Smooth muscle cell (in vitro differentiated cells): ENCODE measurements at regions not wholly inside any gene's neighbourhood (a gene's known extent, or its start where the extent isn't known, plus 50 kb on each side); places are given as distances from the start of the nearest gene placed in this dataset.
A peak's percentile ranks its signal among the peaks of the same experiment; 100 is the strongest.

Experiments
- DNase-seq: peaks from one replicate; lab custom pipeline; 2025; ENCODE audit not compliant: unreplicated experiment; lab: John Stamatoyannopoulos, UW
- H2AFZ ChIP-seq: fragments of 200-600 bp; sonication (generic); 2 replicates; pipeline ENCODE4 v1.6.0; 2016; ENCODE audit warnings: antibody characterized with exemption, low read depth, mild to moderate bottlenecking
- H3F3A ChIP-seq: fragments of 200-600 bp; sonication (generic); 2 replicates; pipeline ENCODE4 v1.6.0; 2017; ENCODE audit warnings: antibody characterized with exemption, low read depth
- H3K27ac ChIP-seq: fragments of 200-600 bp; sonication (generic); 2 replicates; pipeline ENCODE4 v1.5.1; 2016; ENCODE audit warnings: low read depth, mild to moderate bottlenecking
- H3K27me3 ChIP-seq: fragments of 200-600 bp; sonication (generic); 2 replicates; pipeline ENCODE4 v1.6.1; 2016; ENCODE audit warnings: low read depth, mild to moderate bottlenecking
- H3K36me3 ChIP-seq: fragments of 200-600 bp; sonication (generic); 2 replicates; pipeline ENCODE4 v1.5.1; 2016; ENCODE audit warnings: low read depth
- H3K4me1 ChIP-seq: fragments of 200-600 bp; sonication (generic); 2 replicates; pipeline ENCODE4 v1.5.1; 2016; ENCODE audit warnings: low read depth
- H3K4me2 ChIP-seq: fragments of 200-600 bp; sonication (generic); 2 replicates; pipeline ENCODE4 v1.6.0; 2016; ENCODE audit warnings: mild to moderate bottlenecking
- H3K4me3 ChIP-seq: fragments of 200-600 bp; sonication (generic); 2 replicates; pipeline ENCODE4 v1.5.1; 2016; ENCODE audit warnings: mild to moderate bottlenecking
- H3K79me2 ChIP-seq: fragments of 200-600 bp; sonication (generic); 2 replicates; pipeline ENCODE4 v1.6.0; 2016; ENCODE audit warnings: low read depth, mild to moderate bottlenecking
- H3K9ac ChIP-seq: fragments of 200-600 bp; sonication (generic); 2 replicates; pipeline ENCODE4 v1.6.0; 2016; ENCODE audit warnings: low read depth
- H3K9me3 ChIP-seq: fragments of 200-600 bp; sonication (generic); replicated peaks from 2 replicates; pipeline ENCODE4 v1.5.1; 2016; ENCODE audit warnings: low read depth
- H4K20me1 ChIP-seq: fragments of 200-600 bp; sonication (generic); 2 replicates; pipeline ENCODE4 v1.6.0; 2016; ENCODE audit warnings: low read depth
- WGBS: methylation state at CpG from one replicate; pipeline ENCODE4 v1.1.7; 2016; ENCODE audit warnings: low lambda C conversion rate; 5-methylcytosine and 5-hydroxymethylcytosine counted together
- TF ChIP-seq, protein P1 (sequence below): fragments of 200-600 bp; sonication (generic); IDR thresholded peaks from 2 replicates; pipeline ENCODE4 v1.5.1; 2017; ENCODE audit warnings: borderline replicate concordance, mild to moderate bottlenecking, antibody characterized with exemption; ENCODE audit not compliant: insufficient read depth, poor library complexity, severe bottlenecking

DNA sequence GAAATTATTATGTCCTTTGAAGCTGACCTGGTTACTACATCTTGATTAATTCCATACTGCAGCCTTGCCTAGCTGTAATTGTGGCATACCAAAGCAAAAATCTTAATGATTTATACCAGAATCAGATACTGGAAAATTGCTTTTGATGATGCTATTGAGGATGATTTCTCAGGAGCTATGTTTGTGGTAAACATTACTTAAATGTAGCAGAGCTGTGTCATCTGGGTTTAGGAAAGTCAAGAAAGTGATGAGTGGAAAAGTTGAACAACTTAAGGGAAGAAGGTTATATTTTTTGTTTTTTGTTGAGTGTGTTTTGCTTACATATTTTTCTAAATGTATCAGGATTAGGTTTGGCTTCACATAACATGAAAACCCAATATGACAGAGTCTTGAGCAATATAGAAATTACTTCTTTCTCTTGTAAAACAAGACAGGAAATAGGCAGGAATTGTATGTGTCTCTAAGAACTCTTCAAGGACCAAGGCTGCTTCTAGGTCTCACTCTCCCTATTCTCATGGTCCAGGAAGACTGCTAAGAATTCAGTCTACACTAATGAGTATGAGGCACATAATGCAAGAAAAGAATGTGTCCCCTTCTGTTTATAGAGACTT is 87.6 kb upstream of the MTPN start:
- H3K9me3 ChIP-seq = no peaks in the 10 kb centered on the region
- no peak overlapping the region for H2AFZ ChIP-seq
- no peak overlapping the region for H3K4me3 ChIP-seq
- H3K4me1 ChIP-seq = peaks cover 10% of the 10 kb centered on the region
- no peaks in the 10 kb centered on the region for H3K27me3 ChIP-seq
- TF ChIP-seq, protein P1, sequence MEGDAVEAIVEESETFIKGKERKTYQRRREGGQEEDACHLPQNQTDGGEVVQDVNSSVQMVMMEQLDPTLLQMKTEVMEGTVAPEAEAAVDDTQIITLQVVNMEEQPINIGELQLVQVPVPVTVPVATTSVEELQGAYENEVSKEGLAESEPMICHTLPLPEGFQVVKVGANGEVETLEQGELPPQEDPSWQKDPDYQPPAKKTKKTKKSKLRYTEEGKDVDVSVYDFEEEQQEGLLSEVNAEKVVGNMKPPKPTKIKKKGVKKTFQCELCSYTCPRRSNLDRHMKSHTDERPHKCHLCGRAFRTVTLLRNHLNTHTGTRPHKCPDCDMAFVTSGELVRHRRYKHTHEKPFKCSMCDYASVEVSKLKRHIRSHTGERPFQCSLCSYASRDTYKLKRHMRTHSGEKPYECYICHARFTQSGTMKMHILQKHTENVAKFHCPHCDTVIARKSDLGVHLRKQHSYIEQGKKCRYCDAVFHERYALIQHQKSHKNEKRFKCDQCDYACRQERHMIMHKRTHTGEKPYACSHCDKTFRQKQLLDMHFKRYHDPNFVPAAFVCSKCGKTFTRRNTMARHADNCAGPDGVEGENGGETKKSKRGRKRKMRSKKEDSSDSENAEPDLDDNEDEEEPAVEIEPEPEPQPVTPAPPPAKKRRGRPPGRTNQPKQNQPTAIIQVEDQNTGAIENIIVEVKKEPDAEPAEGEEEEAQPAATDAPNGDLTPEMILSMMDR = no peak
- no peaks in the 10 kb centered on the region for H4K20me1 ChIP-seq
- H3K36me3 ChIP-seq = no peaks in the 10 kb centered on the region
- H3F3A ChIP-seq = peaks cover 8% of the 10 kb centered on the region
- H3K79me2 ChIP-seq = no peaks in the 10 kb centered on the region
- no peak for DNase-seq
- H3K27ac ChIP-seq = peak overlapping the region; percentile 94
- H3K9ac ChIP-seq = peak overlapping the region; percentile 54
- peak overlapping the region; percentile 73 for H3K4me2 ChIP-seq

DNA sequence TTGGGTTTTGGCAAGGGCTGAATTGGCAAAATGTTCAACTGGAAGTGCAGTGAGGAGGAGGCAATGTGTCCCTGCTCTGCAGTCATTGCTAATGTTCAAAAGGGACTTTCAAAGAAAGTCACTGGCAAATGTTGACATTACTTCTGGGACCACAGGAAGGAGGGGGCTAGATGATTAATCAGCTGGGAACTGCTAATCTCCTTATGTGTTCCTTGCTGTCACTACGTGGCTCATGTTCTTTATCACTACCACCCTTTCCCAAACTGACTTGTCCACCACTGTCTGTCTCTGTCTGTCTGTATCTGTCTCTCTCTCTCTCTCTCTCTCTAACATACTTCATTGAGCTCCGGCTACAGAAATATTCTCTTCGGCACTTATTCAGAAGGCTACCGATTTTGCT is 86.9 kb upstream of the MTPN start:
- peak overlapping the region; percentile 54 for H3K9ac ChIP-seq
- WGBS = 15% methylated on average over 4 of the region's 4 CpGs
- no peaks in the 10 kb centered on the region for H3K9me3 ChIP-seq
- no peak overlapping the region for H3K4me3 ChIP-seq
- peak overlapping the region; percentile 73 for H3K4me2 ChIP-seq
- no peak for DNase-seq
- no peaks in the 10 kb centered on the region for H3K36me3 ChIP-seq
- peaks cover 5% of the 10 kb centered on the region for H3K4me1 ChIP-seq
- H2AFZ ChIP-seq = no peak overlapping the region
- peaks cover 4% of the 10 kb centered on the region for H3F3A ChIP-seq
- no peaks in the 10 kb centered on the region for H3K79me2 ChIP-seq
- no peaks in the 10 kb centered on the region for H3K27me3 ChIP-seq
- TF ChIP-seq, protein P1 = no peak
- peak overlapping the region; percentile 94 for H3K27ac ChIP-seq
- no peaks in the 10 kb centered on the region for H4K20me1 ChIP-seq

DNA sequence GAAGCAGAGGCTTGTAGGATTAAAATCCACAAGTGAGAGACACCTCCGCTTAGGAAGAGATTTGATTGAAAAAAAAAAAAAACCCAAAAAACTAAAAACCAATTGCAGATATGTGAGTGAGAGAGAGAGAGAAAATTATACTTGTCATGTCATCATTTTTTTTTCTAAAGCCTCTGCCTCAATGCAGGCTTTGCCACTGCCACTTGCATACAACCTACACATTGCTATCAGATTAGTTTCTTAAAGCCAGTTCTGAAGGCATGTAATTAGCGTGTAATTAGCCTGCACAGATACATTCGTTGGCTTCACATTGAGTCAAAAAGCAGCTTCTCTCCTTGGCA is 86.1 kb upstream of the MTPN start:
- no peaks in the 10 kb centered on the region for H3K36me3 ChIP-seq
- no peaks in the 10 kb centered on the region for H3K27me3 ChIP-seq
- no peak overlapping the region for H3K9ac ChIP-seq
- no peak overlapping the region for H2AFZ ChIP-seq
- TF ChIP-seq, protein P1 = no peak
- H3K79me2 ChIP-seq = no peaks in the 10 kb centered on the region
- whole genome bisulfite sequencing = 54% methylated on average over 3 of the region's 3 CpGs
- no peaks in the 10 kb centered on the region for H4K20me1 ChIP-seq
- H3F3A ChIP-seq = peaks cover 4% of the 10 kb centered on the region
- no peaks in the 10 kb centered on the region for H3K9me3 ChIP-seq
- peak overlapping the region; percentile 94 for H3K27ac ChIP-seq
- H3K4me3 ChIP-seq = no peak overlapping the region
- peak overlapping the region; percentile 73 for H3K4me2 ChIP-seq
- DNase-seq = no peak
- H3K4me1 ChIP-seq = peaks cover 9% of the 10 kb centered on the region

DNA sequence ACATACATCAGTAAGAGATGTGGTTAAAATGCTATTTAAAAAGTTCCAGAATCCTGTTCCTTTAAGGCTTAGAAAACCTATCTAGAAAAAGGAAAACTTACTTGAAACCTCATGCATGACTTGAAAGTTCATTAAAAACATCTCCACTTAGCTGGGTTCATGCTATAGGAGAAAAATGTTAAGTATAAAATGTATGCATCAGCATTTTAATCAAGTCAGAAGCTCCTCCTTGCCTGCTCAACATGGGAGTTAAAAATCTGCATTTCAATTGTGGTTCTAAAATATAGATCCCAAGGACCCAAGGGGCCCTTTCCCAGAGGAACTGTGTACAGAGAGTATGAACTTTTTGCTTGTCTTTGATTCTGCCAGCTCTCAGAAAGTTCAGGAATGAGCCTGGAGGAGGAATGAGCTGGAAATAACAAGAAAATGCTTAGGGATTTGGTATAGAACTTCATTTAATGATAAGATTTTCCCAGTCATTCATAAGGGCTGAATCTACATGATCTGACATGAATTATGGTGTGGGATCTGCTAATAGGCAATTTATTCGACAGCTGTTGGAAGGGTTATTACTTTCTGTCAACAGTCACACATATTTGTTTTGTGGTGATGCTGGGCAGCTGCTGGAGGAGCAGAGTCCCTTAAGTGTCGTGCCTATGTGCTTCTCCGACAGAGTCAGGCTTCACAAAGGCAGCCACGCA is 85.6 kb upstream of the MTPN start:
- Histone ChIP-seq H3K4me2 (peak overlapping the region; percentile 73), H3K9me3 (no peaks in the 10 kb centered on the region), H3K79me2 (no peaks in the 10 kb centered on the region), H4K20me1 (no peaks in the 10 kb centered on the region), H3F3A (peaks cover 4% of the 10 kb centered on the region), H3K4me1 (peaks cover 11% of the 10 kb centered on the region), H2AFZ (peak overlapping the region; percentile 10), H3K27me3 (no peaks in the 10 kb centered on the region), H3K36me3 (no peaks in the 10 kb centered on the region), H3K27ac (peak overlapping the region; percentile 94), H3K9ac (no peak overlapping the region), H3K4me3 (no peak overlapping the region)
- DNase-seq = no peak
- WGBS = 12% methylated on average over 4 of the region's 4 CpGs
- TF ChIP-seq, protein P1 = no peak
